Stimulated activated CD4-positive, alpha-beta T cell treated with anti-CD3 and anti-CD28 coated beads, TNF-alpha, amount 100 ng/mL, for 4 hours (primary cell): ENCODE measurements at regions not wholly inside any gene's neighbourhood (a gene's known extent, or its start where the extent isn't known, plus 50 kb on each side); places are given as distances from the start of the nearest gene placed in this dataset.
"Not testable (repeated sequence)": the region's sequence is repeated elsewhere in the genome, so short reads cannot be mapped to it uniquely, and the experiment has no call there.

Experiments used
- DNase-seq, 3 experiments: peaks; one replicate each; pipeline ENCODE4 v3.0.0-alpha.2; 2020; ENCODE audit warnings: low read depth in 3 of 3

DNA sequence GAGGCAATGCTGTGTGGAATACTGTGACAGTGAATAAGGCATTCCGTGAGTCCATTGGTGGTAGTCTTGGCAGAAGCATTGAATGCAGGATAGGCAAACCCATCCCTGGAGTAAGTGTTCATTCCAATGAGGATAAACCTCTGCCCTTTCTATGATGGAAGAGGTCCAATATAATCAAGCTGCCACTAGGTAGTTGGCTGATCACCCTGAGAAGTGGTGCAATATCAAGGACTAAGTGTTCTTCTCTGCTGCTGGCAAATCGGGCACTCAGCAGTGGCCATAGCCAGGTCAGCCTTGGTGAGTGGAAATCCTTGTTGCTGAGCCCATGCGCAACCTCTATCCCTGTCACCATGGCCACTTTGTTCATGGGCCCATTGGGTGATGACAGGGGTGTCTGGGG lies 70.1 kb downstream of the FBXO4 start:
- DNase-seq, result no peak

DNA sequence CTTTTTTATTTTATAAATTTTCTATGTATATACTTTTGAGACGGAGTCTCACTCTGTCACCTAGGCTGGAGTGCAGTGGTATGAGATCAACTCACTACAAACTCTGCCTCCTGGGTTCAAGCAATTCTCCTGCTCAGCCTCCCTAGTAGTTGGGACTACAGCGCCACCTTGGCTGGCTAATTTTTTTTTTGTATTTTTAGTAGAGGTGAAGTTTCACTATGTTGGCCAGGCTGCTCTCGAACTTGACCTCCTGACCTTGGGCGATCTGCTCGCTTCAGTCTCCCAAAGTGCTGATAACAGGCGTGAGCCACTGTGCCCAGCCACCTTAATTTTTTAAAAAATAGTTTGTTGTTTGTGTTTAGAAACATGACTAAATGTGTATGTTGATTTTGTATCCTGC lies 76.6 kb downstream of the FBXO4 start:
- no peak for DNase-seq

DNA sequence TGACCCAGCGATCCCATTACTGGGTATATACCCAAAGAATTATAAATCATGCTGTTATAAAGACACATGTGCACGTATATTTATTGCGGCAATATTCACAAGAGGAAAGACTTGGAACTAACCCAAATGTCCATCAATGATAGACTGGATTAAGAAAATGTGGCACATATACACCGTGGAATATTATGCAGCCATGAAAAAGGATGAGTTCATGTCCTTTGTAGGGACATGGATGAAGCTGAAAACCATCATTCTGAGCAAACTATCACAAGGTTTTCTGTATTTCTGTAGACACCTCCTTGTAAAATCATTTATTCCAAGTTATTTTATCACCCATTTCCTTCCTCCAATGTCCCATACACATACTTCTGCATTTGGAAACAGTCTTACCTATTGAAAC lies 78.8 kb downstream of the FBXO4 start:
- DNase-seq, result not testable (repeated sequence)

DNA sequence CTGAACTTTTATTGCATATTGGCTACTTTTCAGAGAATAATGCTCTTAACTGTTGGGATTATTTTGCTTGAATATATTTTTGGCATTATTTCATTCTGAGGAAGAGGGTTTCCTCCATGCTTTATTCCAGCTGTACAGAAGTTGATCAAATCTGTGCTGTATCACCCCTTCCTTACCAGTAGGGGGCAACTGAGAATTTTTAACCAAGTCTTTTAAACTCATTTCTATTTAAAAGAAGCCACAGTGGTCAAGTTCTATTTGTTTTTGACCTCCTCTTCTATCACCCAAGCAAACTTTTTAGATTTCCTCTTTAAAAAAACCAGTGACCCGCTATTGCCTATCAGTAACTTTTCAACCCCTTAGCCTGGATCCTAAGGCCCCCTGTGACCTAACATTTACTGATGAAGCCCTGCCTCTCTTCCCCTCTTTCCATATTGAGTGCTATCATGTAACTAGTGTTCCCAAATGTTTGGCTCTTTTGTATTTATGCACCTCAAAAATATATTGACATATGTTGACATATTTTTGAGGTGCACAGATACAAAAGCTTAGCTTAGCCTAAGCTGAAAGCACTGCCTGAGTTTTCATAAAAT lies 80.6 kb downstream of the FBXO4 start:
- DNase-seq, result no peak

DNA sequence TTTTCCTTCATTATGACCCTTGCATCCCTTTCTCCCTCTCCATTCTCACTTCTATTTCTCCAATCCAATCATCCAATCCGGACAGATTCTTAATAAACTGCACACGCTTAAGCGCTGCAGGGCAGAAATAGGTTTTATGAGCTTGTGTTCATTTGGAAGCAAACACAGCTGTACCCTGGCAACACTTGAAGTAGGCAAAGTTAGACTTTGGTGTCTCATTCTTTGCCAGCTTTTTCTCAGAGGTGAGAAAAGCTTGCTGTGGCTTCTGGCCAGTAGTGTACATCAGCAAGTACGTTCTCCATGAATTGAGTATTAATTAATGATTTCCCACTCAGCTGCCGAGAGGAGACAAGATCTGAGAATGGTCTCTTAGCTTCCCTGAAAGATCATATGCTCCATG lies 88.5 kb downstream of the FBXO4 start:
- DNase-seq, result no peak

DNA sequence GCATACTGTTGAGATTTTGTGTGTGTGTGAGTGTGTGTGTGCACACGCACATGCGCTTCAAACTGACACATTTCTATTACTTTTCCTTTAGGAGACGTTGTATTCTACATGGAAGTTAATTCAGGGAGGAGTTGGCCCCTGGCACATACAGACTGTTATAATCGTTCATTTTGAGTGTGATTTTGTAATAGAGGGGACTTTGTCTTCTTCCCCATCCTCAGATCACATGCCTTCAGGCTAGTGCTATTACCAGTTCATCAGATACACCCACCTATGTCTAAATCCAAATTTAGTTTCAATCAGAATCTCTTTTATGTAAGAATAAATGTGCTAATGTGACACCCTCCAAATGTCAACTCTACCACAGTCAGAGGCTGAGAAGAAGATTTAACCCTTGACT lies 90.2 kb downstream of the FBXO4 start:
- no peak for DNase-seq

DNA sequence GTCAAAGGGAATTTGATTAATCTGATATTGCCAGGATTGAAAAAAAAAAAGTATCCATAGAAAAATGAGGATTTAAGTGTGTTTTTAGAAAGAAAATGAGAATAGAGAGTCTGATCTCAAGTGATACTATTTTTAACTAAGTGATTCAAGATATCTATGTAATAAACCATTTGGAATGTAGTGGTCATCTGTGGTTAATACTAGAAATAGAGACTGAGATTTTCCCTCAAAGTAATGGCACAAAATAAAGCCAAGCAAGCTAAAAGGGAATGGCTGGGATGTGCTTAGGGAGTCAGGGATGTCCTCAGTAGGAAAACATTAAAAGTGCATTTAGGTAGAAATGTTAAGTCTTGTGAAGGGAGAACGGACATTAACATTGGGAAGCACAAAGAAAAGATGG lies 90.6 kb downstream of the FBXO4 start:
- no peak for DNase-seq

DNA sequence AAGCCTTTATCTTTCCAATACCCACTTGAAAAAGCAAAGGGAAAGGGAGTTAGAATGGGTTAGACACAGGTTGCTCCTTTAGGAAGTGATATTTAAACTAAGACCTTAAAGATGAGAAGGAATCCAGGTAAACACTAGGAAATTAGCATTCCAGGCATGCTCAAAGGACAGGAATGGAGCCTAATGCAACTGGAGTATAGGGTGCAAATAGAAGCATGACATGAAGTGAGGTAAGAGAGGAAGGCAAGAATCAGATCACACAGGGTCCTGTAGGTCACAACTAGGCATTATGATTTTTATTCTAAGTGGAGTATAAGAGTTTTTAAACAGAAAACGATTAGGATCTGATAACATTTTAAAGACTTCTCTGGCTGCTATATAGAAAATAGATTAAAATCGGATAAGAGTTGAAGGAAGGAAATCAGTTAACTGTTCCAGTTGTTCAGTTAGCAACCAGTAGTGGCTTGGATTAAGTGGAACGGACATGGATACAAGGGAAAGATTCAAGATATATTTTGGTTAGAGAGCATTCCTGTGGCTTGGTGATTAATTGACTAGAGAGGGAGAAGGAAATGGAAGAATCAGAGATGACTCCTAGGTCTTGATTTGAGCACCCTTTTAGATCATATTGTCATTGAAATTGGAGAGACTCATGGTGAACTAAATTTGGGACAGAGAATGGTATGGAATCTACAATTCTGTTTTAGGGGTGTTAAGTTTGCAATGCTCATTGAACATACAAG lies 95.9 kb downstream of the FBXO4 start:
- DNase-seq, result no peak

DNA sequence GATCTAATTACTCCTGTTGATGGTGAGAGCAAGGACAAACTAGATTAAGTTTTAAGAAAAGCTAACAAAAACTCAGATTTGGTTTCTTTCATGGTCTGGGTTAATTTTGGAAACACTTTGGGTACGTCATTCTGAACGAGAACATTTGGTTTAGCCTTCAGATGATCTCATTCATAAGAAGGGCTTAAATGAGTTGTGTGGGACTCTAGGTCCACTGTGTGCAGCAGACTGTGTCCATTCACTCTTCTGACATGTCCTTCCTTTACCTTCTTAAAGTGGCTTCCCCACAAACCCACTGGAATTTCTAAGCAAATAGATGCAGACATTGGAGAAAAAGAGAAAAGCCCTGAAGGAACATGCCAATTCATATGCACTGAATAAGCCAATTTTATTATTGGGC lies 96.8 kb downstream of the FBXO4 start:
- DNase-seq, result no peak

DNA sequence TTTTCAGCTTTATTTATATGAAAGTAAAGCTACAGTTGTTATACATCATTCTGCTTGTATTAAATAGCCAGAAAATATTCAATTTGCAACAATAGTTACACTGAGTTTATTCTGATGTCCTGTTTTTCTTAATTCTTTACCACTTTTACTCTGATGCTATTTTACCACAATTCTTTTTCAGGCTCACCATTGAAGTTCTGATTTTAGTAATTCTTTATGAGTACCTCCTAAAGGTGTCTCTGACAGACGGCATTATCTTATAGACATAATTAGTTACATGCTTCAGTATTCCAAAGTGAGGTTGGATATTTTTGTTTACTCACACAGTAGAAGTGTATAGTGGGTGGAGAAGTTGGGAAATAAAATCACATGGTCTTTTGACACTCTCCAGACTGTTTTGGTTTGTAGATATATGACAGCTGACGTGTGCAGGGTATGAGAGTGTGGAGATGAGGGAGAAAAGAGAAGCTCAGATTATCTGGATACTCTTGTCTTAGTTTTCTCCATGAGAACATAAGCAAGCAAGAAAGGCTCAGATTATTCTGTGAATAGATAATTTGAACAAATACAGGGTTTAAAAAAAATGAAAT lies 97.4 kb downstream of the FBXO4 start:
- no peak for DNase-seq

DNA sequence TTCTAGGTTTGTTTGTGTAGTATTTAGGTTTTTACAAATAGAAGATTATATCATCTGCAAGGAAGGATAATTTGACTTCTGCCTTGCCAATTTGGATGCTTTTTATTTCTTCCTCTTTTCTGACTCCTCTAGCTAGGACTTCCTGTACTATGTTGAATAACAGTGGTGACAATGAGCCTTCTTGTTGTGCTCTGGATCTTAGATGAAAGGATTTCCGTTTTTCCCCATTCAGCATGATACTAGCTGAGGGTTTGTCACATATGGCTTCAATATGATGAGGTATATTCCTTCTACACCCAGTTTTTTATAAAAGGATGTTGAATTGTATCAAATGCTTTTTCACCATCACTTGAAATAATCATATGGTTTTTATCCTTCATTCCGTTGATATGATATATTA lies 101.4 kb downstream of the FBXO4 start:
- DNase-seq, result no peak

DNA sequence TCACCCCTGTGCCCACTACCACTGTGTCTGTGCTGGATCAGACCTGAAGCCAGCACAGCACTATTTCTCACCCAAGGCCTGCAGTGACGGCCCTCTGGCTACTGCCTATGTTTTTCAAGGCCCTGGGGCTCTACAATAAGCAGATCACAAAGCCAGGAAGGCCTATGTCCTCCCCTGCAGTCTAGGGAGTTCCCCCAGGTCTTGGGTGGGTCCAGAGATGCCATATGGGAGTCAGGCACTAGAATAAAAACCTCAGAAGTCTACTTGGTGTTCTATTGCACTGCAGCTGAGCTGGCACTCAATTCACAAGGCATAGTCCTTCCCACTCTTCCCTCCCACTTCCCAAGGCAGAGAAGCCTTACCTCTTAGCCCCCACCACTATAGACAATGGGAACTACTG lies 107.1 kb downstream of the FBXO4 start:
- DNase-seq, result no peak

DNA sequence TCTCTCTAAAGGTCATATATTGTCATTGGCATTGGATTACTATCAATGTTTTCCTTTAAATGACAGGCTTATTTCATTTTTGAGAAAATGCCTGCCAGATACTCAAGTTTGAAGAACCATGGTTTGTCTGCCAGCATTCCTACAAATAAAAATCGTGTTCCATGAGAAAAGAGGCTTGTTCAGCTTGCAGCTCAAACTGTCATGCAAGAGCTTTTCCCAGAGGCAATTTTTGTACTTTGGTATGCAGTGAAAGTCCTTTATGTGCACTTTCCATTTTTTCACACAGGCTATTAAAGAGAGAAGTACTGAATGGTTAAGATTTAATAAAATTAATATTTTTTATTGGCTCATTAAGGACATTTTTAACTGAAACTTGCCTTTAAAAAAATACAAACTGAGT lies 110.4 kb downstream of the FBXO4 start:
- no peak for DNase-seq

DNA sequence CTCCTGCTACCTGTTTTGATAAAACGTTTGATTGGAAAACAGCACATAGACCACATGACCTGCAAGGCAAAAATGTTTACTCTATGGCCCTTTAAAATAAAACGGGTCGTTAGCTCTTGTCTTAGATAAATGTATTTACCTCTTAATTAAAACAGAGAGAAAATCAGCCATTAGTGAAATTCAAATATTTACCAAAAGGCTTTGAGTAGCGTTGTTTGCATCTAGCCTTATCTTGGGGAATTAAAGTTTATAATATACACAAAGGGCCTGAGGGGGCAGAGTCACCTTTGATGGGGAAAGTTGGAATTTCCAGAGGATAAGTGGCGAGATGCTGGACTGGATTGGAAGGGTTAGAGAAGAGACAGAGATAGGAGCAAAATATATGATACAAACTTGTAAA lies 111.3 kb downstream of the FBXO4 start:
- no peak for DNase-seq

DNA sequence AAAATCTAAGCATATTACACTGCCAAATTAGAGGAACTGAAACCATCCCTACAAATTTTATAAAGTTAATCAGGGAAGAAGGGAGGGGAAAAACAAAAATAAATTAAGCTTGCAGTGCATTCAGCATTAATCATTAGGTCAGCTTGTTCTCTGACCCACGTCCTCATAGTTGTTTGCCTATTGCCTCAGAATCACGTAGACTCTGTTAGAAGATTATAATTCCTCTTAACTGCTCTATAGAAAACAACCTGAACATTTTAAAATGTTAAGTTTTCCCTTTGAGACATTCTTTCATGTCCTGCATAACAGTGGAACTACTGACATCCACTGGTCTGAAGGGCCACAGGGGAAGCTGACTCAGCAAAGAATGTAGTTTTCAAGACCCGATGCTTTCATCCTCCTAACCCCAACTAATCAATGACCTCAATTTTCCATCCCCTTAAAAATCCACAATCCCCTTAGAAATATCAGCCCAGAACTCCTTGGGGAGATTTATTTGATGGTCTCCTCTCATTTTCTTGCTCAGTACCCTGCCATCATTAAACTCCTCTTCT lies 112.4 kb downstream of the FBXO4 start:
- DNase-seq, result no peak

DNA sequence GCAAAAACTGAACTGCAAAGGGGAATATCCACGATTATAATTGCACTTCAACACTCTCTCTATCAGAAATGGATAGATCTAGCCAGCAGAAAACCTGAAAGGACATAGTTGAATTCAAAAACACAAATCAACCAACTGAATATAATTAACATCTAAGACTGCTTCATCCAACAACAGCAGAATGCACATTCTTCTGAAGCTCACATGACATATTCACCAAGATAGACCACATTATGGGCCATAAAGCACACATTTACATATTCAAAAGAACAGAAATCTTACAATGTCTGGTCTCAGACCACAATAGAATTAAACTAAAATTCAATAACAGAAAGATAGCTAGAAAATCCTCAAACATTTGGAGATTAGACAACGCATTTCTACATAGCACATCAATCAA lies 118.3 kb downstream of the FBXO4 start:
- no peak for DNase-seq

DNA sequence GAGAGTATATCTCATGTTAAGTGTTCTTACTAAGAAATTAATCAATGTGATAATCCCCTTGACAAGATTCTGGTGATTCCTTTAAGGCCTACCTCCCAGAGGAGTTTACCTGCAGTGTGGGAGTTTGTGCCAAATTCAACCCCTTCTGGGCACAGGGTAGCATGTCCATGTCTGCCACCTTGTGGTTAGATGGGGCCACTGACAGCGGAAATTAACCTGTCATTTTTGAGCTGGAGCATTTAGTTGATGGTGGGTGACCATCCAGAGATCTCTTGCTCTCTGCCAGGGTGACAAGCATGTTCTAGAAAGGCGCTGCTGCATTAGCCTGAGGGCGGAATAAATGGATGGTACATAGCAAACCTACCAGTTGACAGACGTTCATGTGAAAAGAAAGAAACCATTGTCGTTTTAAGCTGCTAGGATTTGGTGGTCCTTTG lies 132.2 kb downstream of the FBXO4 start:
- peak; percentile 18 to 35 (median 31) for DNase-seq

DNA sequence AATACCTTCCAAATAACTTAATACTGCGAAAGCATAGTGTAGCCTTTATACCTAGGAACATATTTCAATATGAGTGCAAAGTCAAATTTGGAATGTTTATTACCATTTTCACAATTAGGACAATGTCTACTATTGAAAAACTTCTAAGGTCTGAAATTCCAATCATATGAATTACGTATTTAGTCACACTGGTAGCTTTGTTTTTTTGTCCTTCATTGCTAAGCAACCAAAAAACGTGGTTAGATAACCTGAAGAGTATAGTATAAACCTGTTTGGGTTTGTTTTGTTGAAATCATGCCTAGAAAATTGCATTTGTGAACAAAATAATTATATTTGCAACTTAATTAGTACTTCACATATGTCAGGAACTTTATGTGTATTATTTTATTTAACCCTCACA lies 134.2 kb downstream of the FBXO4 start:
- DNase-seq, result no peak

DNA sequence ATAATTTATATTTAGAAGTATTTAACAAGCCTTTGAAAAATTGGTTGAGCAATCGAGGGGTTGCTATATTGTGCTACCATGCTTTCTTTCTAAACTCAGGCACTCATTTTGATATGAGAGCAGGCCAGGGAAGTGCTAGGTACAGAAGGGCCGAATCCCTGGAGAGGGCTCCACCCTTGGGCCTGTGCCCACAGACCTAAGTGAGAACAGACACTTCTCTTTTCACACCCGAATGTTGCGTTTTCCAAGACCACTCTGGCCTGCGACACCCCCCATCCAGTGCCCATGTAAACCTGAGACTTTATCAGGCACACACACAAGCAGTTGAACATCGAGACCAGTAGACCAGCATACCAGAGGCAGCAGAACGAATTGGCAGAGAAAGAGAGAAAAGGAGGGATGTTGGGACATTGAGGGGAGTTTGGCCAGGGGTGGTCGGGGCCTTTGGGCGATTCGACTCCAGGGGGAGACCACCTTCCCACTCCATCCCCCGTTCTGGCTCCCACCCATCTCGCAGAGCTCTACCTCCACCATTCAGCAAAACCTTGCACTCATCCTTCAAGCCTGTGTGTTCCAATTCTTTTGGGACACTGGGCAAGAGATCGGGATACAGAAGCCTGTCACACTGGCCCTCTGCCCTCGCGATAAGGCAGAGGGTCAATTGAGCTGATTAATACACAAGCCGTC lies 134.8 kb downstream of the FBXO4 start:
- no peak for DNase-seq

DNA sequence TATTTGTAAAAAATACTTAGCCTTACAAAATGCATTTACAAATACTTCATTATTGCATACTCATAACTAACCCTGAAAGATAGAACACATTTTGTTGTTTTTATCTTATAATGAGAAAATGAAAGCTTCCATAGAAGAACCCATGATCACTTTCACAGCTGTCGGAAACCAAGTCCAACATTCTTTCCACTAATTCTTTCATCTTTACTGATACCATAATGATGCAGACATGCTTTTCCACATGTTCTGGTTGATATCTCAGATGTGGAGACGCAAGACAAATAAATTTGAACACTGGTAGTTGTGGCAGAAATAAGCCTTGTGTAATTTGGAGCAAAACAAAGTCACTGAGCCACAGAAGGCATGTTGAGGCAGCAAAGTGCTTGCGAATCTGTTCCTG lies 136.0 kb downstream of the FBXO4 start:
- DNase-seq, result no peak

DNA sequence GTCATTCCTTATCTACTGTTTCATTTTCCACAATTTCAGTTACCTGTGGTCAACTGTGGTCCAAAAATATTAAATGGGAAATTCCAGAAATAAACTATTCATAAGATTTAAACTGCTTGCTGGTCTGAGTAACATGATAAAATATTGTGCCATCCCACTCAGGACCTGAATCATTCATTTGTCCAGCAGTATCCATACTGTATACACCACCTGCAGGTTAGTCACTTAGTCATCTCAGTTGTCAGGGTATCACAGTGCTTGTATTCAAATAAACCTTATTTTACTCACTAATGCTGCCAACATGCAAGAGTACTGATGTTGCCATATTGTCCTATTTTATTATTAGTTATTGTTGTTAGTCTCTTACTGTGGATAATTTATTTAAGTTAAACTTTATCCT lies 139.7 kb downstream of the FBXO4 start:
- DNase-seq, result no peak

DNA sequence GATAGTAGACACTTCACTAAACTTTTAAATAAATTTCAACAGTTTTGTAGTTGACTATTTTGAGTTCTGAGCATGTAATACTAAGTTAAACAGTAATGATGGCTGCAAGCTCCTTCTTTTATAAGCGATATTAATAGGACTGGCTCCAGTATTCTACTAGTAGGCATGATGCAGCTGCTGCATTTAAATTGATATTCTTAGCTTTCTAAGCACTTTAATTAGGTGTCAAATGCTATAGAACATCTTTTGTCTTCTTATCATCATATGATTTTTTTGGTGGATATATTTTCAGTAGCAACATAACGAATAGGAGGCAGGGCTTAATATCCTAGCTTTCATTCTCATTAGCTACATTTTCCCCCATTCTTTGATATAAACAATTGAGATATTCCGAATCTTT lies 141.1 kb downstream of the FBXO4 start:
- no peak for DNase-seq

DNA sequence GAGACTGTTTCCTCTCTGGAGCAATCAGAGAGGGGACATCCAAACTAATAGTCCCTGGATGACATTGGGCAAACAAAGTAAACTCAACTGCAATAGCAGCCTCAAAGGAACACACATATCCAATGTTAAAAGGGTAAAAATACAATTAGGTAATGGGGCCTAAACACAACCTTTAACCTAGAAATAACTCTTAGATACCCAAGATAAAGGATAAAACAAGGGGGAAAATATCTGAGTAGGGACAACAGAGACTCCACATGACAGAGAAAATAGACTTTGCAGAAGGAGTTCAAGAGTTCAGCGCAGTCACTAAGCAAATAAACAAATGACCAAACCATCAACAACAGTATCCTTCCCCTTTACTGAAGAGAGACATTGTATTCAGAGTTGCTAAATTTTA lies 149.3 kb downstream of the FBXO4 start:
- no peak for DNase-seq
